ENCODE measurements at regions not wholly inside any gene's neighbourhood (a gene's known extent, or its start where the extent isn't known, plus 50 kb on each side); places are given as distances from the start of the nearest gene placed in this dataset.

DNA sequence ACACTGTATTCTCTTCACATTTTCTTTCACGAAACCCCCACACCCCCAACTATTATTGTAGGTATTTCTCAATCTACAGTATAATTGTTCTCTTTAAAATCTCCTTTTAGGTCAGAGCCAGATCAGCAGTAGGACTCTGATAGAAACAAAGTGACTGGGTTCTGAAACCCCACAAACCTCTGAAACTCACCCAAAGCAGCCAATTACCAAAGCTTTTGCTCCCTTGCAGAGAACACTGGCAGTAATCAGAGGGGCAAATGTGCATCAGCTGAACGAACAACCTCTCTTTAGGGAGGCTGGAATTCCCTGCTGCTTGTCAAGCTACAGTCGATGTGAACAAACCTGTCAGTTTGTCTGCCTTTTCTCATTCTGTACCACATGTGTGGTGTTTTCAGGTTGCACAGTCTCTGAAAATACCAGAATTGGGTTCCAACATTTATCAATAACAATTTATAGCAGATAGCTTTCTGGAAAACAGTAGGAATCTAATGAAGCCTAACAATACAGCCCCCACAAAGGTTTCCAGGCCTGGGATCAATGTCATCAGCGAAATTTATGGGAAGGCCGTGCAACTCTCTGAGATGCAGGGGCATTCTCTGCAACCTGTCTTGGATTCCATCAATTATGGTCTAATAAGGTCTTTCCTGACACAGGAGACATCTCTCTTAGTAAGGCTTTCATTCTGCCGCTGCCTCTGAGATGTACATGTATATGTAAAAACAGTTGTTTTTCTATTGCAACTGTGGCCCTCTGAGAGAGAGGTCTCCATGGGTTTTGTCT is 395.9 kb downstream of the GPAT3 start:
- no peaks in the 10 kb centered on the region for H3K27me3 ChIP-seq (ENCODE audit: low read length)
- no peaks in the 10 kb centered on the region for H3K79me2 ChIP-seq (ENCODE audit: insufficient read depth, low read length)
- H3F3A ChIP-seq (ENCODE audit: insufficient read depth), result no peaks in the 10 kb centered on the region
- H3K4me3 ChIP-seq (ENCODE audit: insufficient read depth, low read length, poor library complexity, severe bottlenecking), result no peak overlapping the region
- H3K9me3 ChIP-seq (ENCODE audit: insufficient read depth, low read length), result no peaks in the 10 kb centered on the region
- no peaks in the 10 kb centered on the region for H3K9me2 ChIP-seq (replicated peaks; ENCODE audit: insufficient read depth, low read length)
- no peak overlapping the region for H3K4me2 ChIP-seq (ENCODE audit: low read depth, low read length, poor library complexity, severe bottlenecking)
- H3K27ac ChIP-seq (ENCODE audit: low read depth, low read length), result no peak overlapping the region
- TF ChIP-seq, protein P1, sequence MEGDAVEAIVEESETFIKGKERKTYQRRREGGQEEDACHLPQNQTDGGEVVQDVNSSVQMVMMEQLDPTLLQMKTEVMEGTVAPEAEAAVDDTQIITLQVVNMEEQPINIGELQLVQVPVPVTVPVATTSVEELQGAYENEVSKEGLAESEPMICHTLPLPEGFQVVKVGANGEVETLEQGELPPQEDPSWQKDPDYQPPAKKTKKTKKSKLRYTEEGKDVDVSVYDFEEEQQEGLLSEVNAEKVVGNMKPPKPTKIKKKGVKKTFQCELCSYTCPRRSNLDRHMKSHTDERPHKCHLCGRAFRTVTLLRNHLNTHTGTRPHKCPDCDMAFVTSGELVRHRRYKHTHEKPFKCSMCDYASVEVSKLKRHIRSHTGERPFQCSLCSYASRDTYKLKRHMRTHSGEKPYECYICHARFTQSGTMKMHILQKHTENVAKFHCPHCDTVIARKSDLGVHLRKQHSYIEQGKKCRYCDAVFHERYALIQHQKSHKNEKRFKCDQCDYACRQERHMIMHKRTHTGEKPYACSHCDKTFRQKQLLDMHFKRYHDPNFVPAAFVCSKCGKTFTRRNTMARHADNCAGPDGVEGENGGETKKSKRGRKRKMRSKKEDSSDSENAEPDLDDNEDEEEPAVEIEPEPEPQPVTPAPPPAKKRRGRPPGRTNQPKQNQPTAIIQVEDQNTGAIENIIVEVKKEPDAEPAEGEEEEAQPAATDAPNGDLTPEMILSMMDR (IDR thresholded peaks at IDR 0.05; ENCODE audit: insufficient read depth, low read length, poor library complexity, severe bottlenecking), result no peak
- TF ChIP-seq EZH2phosphoT487 (conservative IDR thresholded peaks at IDR 0.05; ENCODE audit: low read length), result no peak
- H3K36me3 ChIP-seq (ENCODE audit: low read length), result no peaks in the 10 kb centered on the region
- H2AFZ ChIP-seq (ENCODE audit: low read depth, low read length, severe bottlenecking), result no peak overlapping the region
- H3K9ac ChIP-seq (ENCODE audit: low read length), result no peak overlapping the region
- H4K20me1 ChIP-seq (ENCODE audit: low read depth, low read length), result no peaks in the 10 kb centered on the region

DNA sequence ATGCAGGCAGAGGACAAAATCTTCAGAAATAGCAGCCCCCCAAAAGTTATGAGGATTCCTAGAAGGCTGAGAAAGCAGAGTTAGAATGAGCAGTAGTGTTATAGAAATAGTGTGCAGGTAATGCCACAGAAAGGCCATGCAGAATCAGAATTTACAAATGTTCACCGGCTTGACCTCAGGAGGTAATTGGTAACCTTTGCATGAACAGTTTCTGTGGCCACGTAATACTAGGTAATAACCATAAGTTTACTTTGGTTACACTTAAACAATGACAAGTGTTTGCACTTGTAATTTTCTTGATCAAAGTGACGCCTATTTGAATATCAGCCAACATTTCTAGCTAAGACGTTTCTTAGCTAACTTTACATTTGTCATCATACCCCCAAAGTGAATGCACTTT is 393.6 kb downstream of the GPAT3 start:
- no peak overlapping the region for H2AFZ ChIP-seq (ENCODE audit: low read depth, low read length, severe bottlenecking)
- no peaks in the 10 kb centered on the region for H4K20me1 ChIP-seq (ENCODE audit: low read depth, low read length)
- H3K27ac ChIP-seq (ENCODE audit: low read depth, low read length), result no peak overlapping the region
- no peak for TF ChIP-seq EZH2phosphoT487 (conservative IDR thresholded peaks at IDR 0.05; ENCODE audit: low read length)
- TF ChIP-seq, protein P1 (IDR thresholded peaks at IDR 0.05; ENCODE audit: insufficient read depth, low read length, poor library complexity, severe bottlenecking), result no peak
- H3K9ac ChIP-seq (ENCODE audit: low read length), result no peak overlapping the region
- no peak overlapping the region for H3K4me3 ChIP-seq (ENCODE audit: insufficient read depth, low read length, poor library complexity, severe bottlenecking)
- no peak overlapping the region for H3K4me2 ChIP-seq (ENCODE audit: low read depth, low read length, poor library complexity, severe bottlenecking)
- no peaks in the 10 kb centered on the region for H3K27me3 ChIP-seq (ENCODE audit: low read length)
- no peaks in the 10 kb centered on the region for H3K79me2 ChIP-seq (ENCODE audit: insufficient read depth, low read length)
- no peaks in the 10 kb centered on the region for H3K9me3 ChIP-seq (ENCODE audit: insufficient read depth, low read length)
- no peaks in the 10 kb centered on the region for H3K9me2 ChIP-seq (replicated peaks; ENCODE audit: insufficient read depth, low read length)
- no peaks in the 10 kb centered on the region for H3K36me3 ChIP-seq (ENCODE audit: low read length)
- no peaks in the 10 kb centered on the region for H3F3A ChIP-seq (ENCODE audit: insufficient read depth)

- H3K36me3 ChIP-seq (ENCODE audit: low read length), result no peaks in the 10 kb centered on the region
- TF ChIP-seq EZH2phosphoT487 (conservative IDR thresholded peaks at IDR 0.05; ENCODE audit: low read length), result no peak
- TF ChIP-seq, protein P1 (IDR thresholded peaks at IDR 0.05; ENCODE audit: insufficient read depth, low read length, poor library complexity, severe bottlenecking), result no peak
- no peak overlapping the region for H3K9ac ChIP-seq (ENCODE audit: low read length)
- no peak overlapping the region for H3K4me2 ChIP-seq (ENCODE audit: low read depth, low read length, poor library complexity, severe bottlenecking)
- no peaks in the 10 kb centered on the region for H3K79me2 ChIP-seq (ENCODE audit: insufficient read depth, low read length)
- no peaks in the 10 kb centered on the region for H3K27me3 ChIP-seq (ENCODE audit: low read length)
- no peak overlapping the region for H3K4me3 ChIP-seq (ENCODE audit: insufficient read depth, low read length, poor library complexity, severe bottlenecking)
- no peaks in the 10 kb centered on the region for H3F3A ChIP-seq (ENCODE audit: insufficient read depth)
- no peaks in the 10 kb centered on the region for H3K9me2 ChIP-seq (replicated peaks; ENCODE audit: insufficient read depth, low read length)
- no peaks in the 10 kb centered on the region for H4K20me1 ChIP-seq (ENCODE audit: low read depth, low read length)
- no peaks in the 10 kb centered on the region for H3K9me3 ChIP-seq (ENCODE audit: insufficient read depth, low read length)
- no peak overlapping the region for H2AFZ ChIP-seq (ENCODE audit: low read depth, low read length, severe bottlenecking)
- no peak overlapping the region for H3K27ac ChIP-seq (ENCODE audit: low read depth, low read length)
Observed at GRCh38 chr4:83926950-83927349, 391.0 kb downstream of the GPAT3 start.

All from SU-DHL-6 (cell line).